Calu3 (cell line): ENCODE measurements at regions not wholly inside any gene's neighbourhood (a gene's known extent, or its start where the extent isn't known, plus 50 kb on each side); places are given as distances from the start of the nearest gene placed in this dataset.

Source experiments
- BruUV-seq: library from RNA; stranded (reverse); fragments of 400-500 nt; replicated peaks from 2 replicates; lab custom pipeline; 2021; lab: Mats Ljungman, UMichigan
- CTCF ChIA-PET: fragments of 300-600 bp; sonication (Branson Sonifier 250); formaldehyde crosslinking; loops from one replicate; lab custom pipeline; 2022; ENCODE audit warnings: antibody characterized with exemption; lab: Charles Lee
- DNase-seq: peaks from one replicate; pipeline ENCODE4 v3.0.0; 2022
- H3K27ac Mint-ChIP-seq: one replicate; pipeline ENCODE4 v1.8.0; 2022; ENCODE audit warnings: mixed read lengths; ENCODE audit not compliant: unreplicated experiment
- H3K27me3 Mint-ChIP-seq: one replicate; pipeline ENCODE4 v1.8.0; 2022; ENCODE audit warnings: mixed read lengths; ENCODE audit not compliant: unreplicated experiment
- H3K36me3 Mint-ChIP-seq: one replicate; pipeline ENCODE4 v1.8.0; 2022; ENCODE audit warnings: mild to moderate bottlenecking, moderate library complexity, mixed read lengths; ENCODE audit not compliant: insufficient read depth, unreplicated experiment
- H3K4me1 Mint-ChIP-seq: one replicate; pipeline ENCODE4 v1.8.0; 2022; ENCODE audit warnings: mild to moderate bottlenecking, low read depth, mixed read lengths; ENCODE audit not compliant: unreplicated experiment
- H3K4me3 Mint-ChIP-seq: one replicate; pipeline ENCODE4 v1.8.0; 2022; ENCODE audit warnings: mild to moderate bottlenecking, low read depth, moderate library complexity, mixed read lengths; ENCODE audit not compliant: unreplicated experiment
- H3K9me3 Mint-ChIP-seq: one replicate; pipeline ENCODE4 v1.8.0; 2022; ENCODE audit warnings: low read depth, mixed read lengths; ENCODE audit not compliant: unreplicated experiment
- intact Hi-C: fragments of 100-400 bp; cut with micrococcal nuclease; formaldehyde crosslinking; loops from one replicate; pipeline ENCODE4 v1.10.0; 2022; ENCODE audit not compliant: unreplicated experiment
- TF ChIP-seq, protein P1 (sequence below): fragments of 200-600 bp; IDR thresholded peaks from one replicate; pipeline ENCODE4 v1.8.0; 2022; ENCODE audit warnings: antibody characterized with exemption; ENCODE audit not compliant: unreplicated experiment

DNA sequence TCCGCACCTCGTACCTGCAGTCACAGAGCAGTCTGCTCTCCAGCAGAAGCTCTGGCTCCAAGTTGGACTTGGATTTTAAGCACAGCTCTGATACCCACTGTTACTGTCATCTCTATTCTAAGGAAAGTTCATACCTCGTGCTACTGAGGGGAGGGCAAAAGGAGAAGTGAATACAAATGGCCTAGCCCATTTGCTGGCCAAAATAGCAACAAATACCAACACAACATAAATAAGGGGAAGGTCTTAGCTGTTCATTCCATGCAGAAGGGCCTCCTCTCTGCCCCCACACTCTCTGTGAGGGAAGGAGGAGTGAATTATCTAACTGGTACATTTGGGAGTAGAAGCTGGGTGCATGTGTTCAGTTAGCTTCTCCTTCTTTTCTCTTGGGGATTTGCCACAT lies 739.4 kb upstream of the RAB6C start:
- H3K27ac Mint-ChIP-seq: no peak overlapping the region
- intact Hi-C loops: no loop called here
- no peak for DNase-seq

DNA sequence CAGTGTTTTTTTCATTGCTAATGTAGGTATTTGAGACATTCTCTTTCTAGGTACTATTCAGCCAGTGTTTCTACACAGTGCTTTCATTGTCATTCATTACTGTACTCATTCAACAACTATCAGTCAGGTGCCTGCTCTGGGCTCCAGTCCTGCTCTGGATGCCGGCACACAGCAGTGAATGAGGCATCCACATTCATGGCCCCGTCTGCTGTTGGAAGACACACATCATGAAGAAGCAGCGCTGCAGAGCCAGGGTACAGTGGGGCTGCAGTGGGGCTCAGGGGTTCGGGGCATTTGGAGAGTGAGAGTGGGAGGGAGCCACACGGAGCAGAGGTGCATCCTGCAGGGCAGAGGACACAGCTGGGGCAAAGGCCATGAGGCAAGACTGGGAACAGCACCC lies 737.2 kb upstream of the RAB6C start:
- H3K27me3 Mint-ChIP-seq: no peaks in the 10 kb centered on the region
- CTCF ChIA-PET: no interaction called here
- BruUV-seq: no TSS peak
- TF ChIP-seq, protein P1, sequence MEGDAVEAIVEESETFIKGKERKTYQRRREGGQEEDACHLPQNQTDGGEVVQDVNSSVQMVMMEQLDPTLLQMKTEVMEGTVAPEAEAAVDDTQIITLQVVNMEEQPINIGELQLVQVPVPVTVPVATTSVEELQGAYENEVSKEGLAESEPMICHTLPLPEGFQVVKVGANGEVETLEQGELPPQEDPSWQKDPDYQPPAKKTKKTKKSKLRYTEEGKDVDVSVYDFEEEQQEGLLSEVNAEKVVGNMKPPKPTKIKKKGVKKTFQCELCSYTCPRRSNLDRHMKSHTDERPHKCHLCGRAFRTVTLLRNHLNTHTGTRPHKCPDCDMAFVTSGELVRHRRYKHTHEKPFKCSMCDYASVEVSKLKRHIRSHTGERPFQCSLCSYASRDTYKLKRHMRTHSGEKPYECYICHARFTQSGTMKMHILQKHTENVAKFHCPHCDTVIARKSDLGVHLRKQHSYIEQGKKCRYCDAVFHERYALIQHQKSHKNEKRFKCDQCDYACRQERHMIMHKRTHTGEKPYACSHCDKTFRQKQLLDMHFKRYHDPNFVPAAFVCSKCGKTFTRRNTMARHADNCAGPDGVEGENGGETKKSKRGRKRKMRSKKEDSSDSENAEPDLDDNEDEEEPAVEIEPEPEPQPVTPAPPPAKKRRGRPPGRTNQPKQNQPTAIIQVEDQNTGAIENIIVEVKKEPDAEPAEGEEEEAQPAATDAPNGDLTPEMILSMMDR: no peak
- intact Hi-C loops: no loop called here
- no peak overlapping the region for H3K27ac Mint-ChIP-seq
- no peaks in the 10 kb centered on the region for H3K36me3 Mint-ChIP-seq
- DNase-seq: no peak
- no peaks in the 10 kb centered on the region for H3K4me1 Mint-ChIP-seq
- no peaks in the 10 kb centered on the region for H3K9me3 Mint-ChIP-seq
- no peak overlapping the region for H3K4me3 Mint-ChIP-seq

More for the DNA sequence above, 739.4 kb upstream of the RAB6C start:
- no TSS peak for BruUV-seq
- CTCF ChIA-PET: no interaction called here
- H3K27me3 Mint-ChIP-seq: no peaks in the 10 kb centered on the region
- no peak overlapping the region for H3K4me3 Mint-ChIP-seq
- no peaks in the 10 kb centered on the region for H3K36me3 Mint-ChIP-seq
- H3K4me1 Mint-ChIP-seq: no peaks in the 10 kb centered on the region
- H3K9me3 Mint-ChIP-seq: no peaks in the 10 kb centered on the region
- TF ChIP-seq, protein P1: no peak

DNA sequence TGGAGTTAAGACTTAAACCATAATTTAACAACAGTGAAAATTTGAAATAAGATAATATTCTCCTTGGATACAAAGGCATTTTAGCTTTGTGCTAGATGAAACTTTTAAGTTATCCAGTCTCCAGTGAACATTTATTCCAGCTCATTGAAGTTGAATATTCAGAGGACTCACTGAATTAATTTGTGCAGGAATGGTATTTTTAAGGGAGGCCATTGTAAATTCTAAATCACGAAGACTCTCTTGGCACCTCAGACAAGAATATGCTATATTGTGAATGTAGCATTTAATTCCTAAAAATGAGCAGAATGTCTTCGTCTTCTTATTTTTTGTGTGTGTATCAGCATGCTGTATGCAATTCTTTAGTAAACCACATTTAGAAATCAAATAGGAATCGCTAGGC lies 731.7 kb upstream of the RAB6C start:
- Mint-ChIP-seq H3K4me1 (no peaks in the 10 kb centered on the region), H3K4me3 (no peak overlapping the region), H3K36me3 (no peaks in the 10 kb centered on the region), H3K27me3 (no peaks in the 10 kb centered on the region), H3K9me3 (peaks cover 4% of the 10 kb centered on the region), H3K27ac (no peak overlapping the region)
- intact Hi-C loops: no loop called here
- TF ChIP-seq, protein P1: no peak
- DNase-seq: no peak
- BruUV-seq: no TSS peak
- CTCF ChIA-PET: no interaction called here

DNA sequence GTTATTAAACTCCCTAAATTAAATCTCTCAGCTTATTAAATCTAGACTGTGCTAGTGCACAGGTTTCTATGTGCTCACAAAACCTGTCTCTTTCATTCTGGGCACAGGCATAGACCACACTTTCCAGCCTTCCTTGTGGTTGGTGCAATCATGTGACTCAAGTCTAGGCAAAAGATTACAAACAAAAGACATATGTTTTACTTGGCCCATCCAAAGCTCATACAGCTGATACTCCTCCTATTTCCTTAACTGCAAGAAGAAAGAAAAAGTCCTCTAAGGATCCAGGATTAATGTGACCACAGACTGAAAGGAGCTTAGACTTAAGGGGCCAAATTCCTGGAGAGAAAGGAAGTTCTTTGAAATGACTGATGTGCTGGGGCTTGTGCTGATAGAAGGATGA lies 731.3 kb upstream of the RAB6C start:
- H3K4me1 Mint-ChIP-seq: no peaks in the 10 kb centered on the region
- H3K4me3 Mint-ChIP-seq: no peak overlapping the region
- CTCF ChIA-PET: interaction anchor here (0.6 kb wide), 1 partner anchor 307 kb away, joined by 3 read pairs; no protein-coding TSS in a partner anchor
- H3K27ac Mint-ChIP-seq: no peak overlapping the region
- intact Hi-C loops: no loop called here
- BruUV-seq: no TSS peak
- H3K9me3 Mint-ChIP-seq: peaks cover 4% of the 10 kb centered on the region
- TF ChIP-seq, protein P1: no peak
- no peaks in the 10 kb centered on the region for H3K27me3 Mint-ChIP-seq
- no peaks in the 10 kb centered on the region for H3K36me3 Mint-ChIP-seq
- no peak for DNase-seq
